Neuronal stem cell (in vitro differentiated cells): ENCODE measurements at regions not wholly inside any gene's neighbourhood (a gene's known extent, or its start where the extent isn't known, plus 50 kb on each side); places are given as distances from the start of the nearest gene placed in this dataset.

ENCODE experiments used
- DNase-seq: peaks from one replicate; pipeline ENCODE4 v3.0.0-alpha.2; 2013; ENCODE audit warnings: low spot score
- H2AFZ ChIP-seq: one replicate; pipeline ENCODE4 v1.6.1; 2013; ENCODE audit warnings: mild to moderate bottlenecking, low read length, inconsistent platforms
- H2AK5ac ChIP-seq: 2 replicates; pipeline ENCODE4 v1.6.1; 2013; ENCODE audit warnings: low read depth, mild to moderate bottlenecking, inconsistent platforms, low read length, moderate library complexity, mixed read lengths
- H2BK120ac ChIP-seq: 2 replicates; pipeline ENCODE4 v1.6.1; 2013; ENCODE audit warnings: low read depth, mild to moderate bottlenecking, inconsistent platforms, low read length, moderate library complexity, mixed read lengths
- H2BK12ac ChIP-seq: one replicate; pipeline ENCODE4 v1.6.1; 2013; ENCODE audit warnings: low read length, inconsistent platforms
- H2BK15ac ChIP-seq: 2 replicates; pipeline ENCODE4 v1.6.1; 2013; ENCODE audit warnings: mild to moderate bottlenecking, low read length, inconsistent platforms, mixed read lengths
- H2BK5ac ChIP-seq: one replicate; pipeline ENCODE4 v1.6.1; 2013; ENCODE audit warnings: inconsistent platforms, mild to moderate bottlenecking, low read length, moderate library complexity
- H3K14ac ChIP-seq: one replicate; pipeline ENCODE4 v1.6.1; 2013; ENCODE audit warnings: low read length, inconsistent platforms
- H3K18ac ChIP-seq: 2 replicates; pipeline ENCODE4 v1.6.1; 2013; ENCODE audit warnings: low read length, inconsistent platforms
- H3K23ac ChIP-seq: 2 replicates; pipeline ENCODE4 v1.6.1; 2013; ENCODE audit warnings: low read depth, mild to moderate bottlenecking, mixed read lengths, low read length, inconsistent platforms; ENCODE audit not compliant: poor library complexity
- H3K27ac ChIP-seq: replicated peaks from 3 replicates; pipeline ENCODE4 v1.5.1; 2013; ENCODE audit warnings: low read length, inconsistent platforms
- H3K27me3 ChIP-seq, 3 experiments: 2 replicates each; pipeline ENCODE4 v1.6.1; 2013; ENCODE audit warnings: low read length in 3 of 3, mild to moderate bottlenecking in 2 of 3, inconsistent platforms in 1 of 3, low read depth in 1 of 3, mixed read lengths in 1 of 3, moderate library complexity in 1 of 3; ENCODE audit not compliant: control insufficient read depth in 3 of 3, insufficient read depth in 3 of 3
- H3K36me3 ChIP-seq, 2 donors: replicated peaks in 1 of 2; 2 replicates each; pipeline ENCODE4 v1.6.1; 2013; ENCODE audit warnings: low read length in 2 of 2; ENCODE audit not compliant: control insufficient read depth in 2 of 2, insufficient read depth in 2 of 2
- H3K4ac ChIP-seq: 2 replicates; pipeline ENCODE4 v1.6.1; 2013; ENCODE audit warnings: inconsistent platforms, mild to moderate bottlenecking, low read length, moderate library complexity
- H3K4me1 ChIP-seq, 2 donors: 1 replicate in 1 of 2; 2 replicates in 1 of 2; pipeline ENCODE4 v1.6.1; 2013; ENCODE audit warnings: low read length in 2 of 2, low read depth in 1 of 2; ENCODE audit not compliant: control insufficient read depth in 2 of 2, insufficient read depth in 1 of 2
- H3K4me2 ChIP-seq: one replicate; pipeline ENCODE4 v1.6.1; 2013; ENCODE audit warnings: mild to moderate bottlenecking, low read length, inconsistent platforms; ENCODE audit not compliant: insufficient read depth, poor library complexity, severe bottlenecking
- H3K4me3 ChIP-seq, 2 donors: 2 replicates each; pipeline ENCODE4 v1.5.1; 2013; ENCODE audit warnings: low read length in 2 of 2, mild to moderate bottlenecking in 2 of 2, inconsistent platforms in 1 of 2, moderate library complexity in 1 of 2
- H3K79me1 ChIP-seq: one replicate; pipeline ENCODE4 v1.6.1; 2013; ENCODE audit warnings: low read depth, mild to moderate bottlenecking, inconsistent platforms, low read length, moderate library complexity
- H3K9ac ChIP-seq: one replicate; pipeline ENCODE4 v1.6.1; 2013; ENCODE audit warnings: mild to moderate bottlenecking, low read depth, low read length, inconsistent platforms; ENCODE audit not compliant: poor library complexity
- H3K9me3 ChIP-seq, 2 donors: replicated peaks in 1 of 2; 2 replicates each; pipeline versions ENCODE3 to v1.6.1; 2013; ENCODE audit warnings: low read length in 2 of 2, mild to moderate bottlenecking in 2 of 2, inconsistent platforms in 1 of 2, low read depth in 1 of 2, mixed read lengths in 1 of 2, moderate library complexity in 1 of 2; ENCODE audit not compliant: control insufficient read depth in 2 of 2, insufficient read depth in 1 of 2
- H4K8ac ChIP-seq: one replicate; pipeline ENCODE4 v1.6.1; 2013; ENCODE audit warnings: low read depth, mild to moderate bottlenecking, inconsistent platforms, low read length, moderate library complexity
- H4K91ac ChIP-seq: one replicate; pipeline ENCODE4 v1.6.1; 2013; ENCODE audit warnings: low read length, low read depth, mild to moderate bottlenecking, inconsistent platforms; ENCODE audit not compliant: poor library complexity
- WGBS, 2 donors: extraction: QIAGEN DNeasy Blood & Tissue Kit; methylation state at CpG; one replicate each; pipeline ENCODE4 v1.1.7; 2013; ENCODE audit warnings: missing lambda C conversion rate in 2 of 2, mixed read lengths in 1 of 2; ENCODE audit not compliant: insufficient read length in 2 of 2, insufficient replicate concordance in 1 of 2; ENCODE audit errors: extremely low coverage in 2 of 2; 5-methylcytosine and 5-hydroxymethylcytosine counted together

GRCh38 chr12:48265777-48266176, 62.7 kb upstream of the OR10AD1 start:
- no peak for DNase-seq
- H3K9ac ChIP-seq: no peak overlapping the region

GRCh38 chr12:48263617-48264016, 60.5 kb upstream of the OR10AD1 start:
- no peak overlapping the region for H3K4me3 ChIP-seq
- no peak overlapping the region for H3K9ac ChIP-seq
- H3K18ac ChIP-seq: no peak overlapping the region
- H3K23ac ChIP-seq: no peak overlapping the region
- H3K4me2 ChIP-seq: no peak overlapping the region
- peaks cover 0 to 4% (median 0%) of the 10 kb centered on the region in 3 experiments for H3K27me3 ChIP-seq
- no peak overlapping the region for H4K91ac ChIP-seq
- H3K4ac ChIP-seq: no peak overlapping the region
- peak overlapping the region; percentile 80 for H2AFZ ChIP-seq
- H4K8ac ChIP-seq: no peak overlapping the region
- no peaks in the 10 kb centered on the region for H3K36me3 ChIP-seq
- no peak for DNase-seq
- no peak overlapping the region for H2BK5ac ChIP-seq
- no peak overlapping the region for H2BK15ac ChIP-seq
- no peaks in the 10 kb centered on the region for H3K9me3 ChIP-seq
- H3K79me1 ChIP-seq: no peaks in the 10 kb centered on the region
- H2AK5ac ChIP-seq: no peak overlapping the region
- no peak overlapping the region for H2BK12ac ChIP-seq
- H2BK120ac ChIP-seq: no peak overlapping the region
- no peak overlapping the region for H3K14ac ChIP-seq
- H3K4me1 ChIP-seq: no peaks in the 10 kb centered on the region
- H3K27ac ChIP-seq: no peak overlapping the region
- WGBS, 2 donors: no CpG with 5 or more reads among the region's 1 CpG

More at GRCh38 chr12:48265777-48266176, 62.7 kb upstream of the OR10AD1 start:
- no peak overlapping the region for H4K91ac ChIP-seq
- no peaks in the 10 kb centered on the region for H3K4me1 ChIP-seq
- H3K27ac ChIP-seq: no peak overlapping the region
- H2BK5ac ChIP-seq: no peak overlapping the region
- H2BK120ac ChIP-seq: no peak overlapping the region
- H3K23ac ChIP-seq: no peak overlapping the region
- no peak overlapping the region for H3K4me3 ChIP-seq
- H3K18ac ChIP-seq: no peak overlapping the region
- no peak overlapping the region for H3K14ac ChIP-seq
- no peak overlapping the region for H2BK12ac ChIP-seq
- H3K36me3 ChIP-seq: no peaks in the 10 kb centered on the region
- H3K4me2 ChIP-seq: no peak overlapping the region
- no peak overlapping the region for H3K4ac ChIP-seq
- H2AK5ac ChIP-seq: no peak overlapping the region
- no peak overlapping the region for H2BK15ac ChIP-seq
- no peaks in the 10 kb centered on the region for H3K9me3 ChIP-seq
- H2AFZ ChIP-seq: no peak overlapping the region
- no peaks in the 10 kb centered on the region for H3K79me1 ChIP-seq
- H3K27me3 ChIP-seq: peaks cover 0 to 4% (median 0%) of the 10 kb centered on the region in 3 experiments
- H4K8ac ChIP-seq: no peak overlapping the region

- H4K91ac ChIP-seq: no peak overlapping the region
- no peak overlapping the region for H2BK12ac ChIP-seq
- H4K8ac ChIP-seq: no peak overlapping the region
- no peak overlapping the region for H3K14ac ChIP-seq
- no peaks in the 10 kb centered on the region for H3K4me1 ChIP-seq
- no peak overlapping the region for H3K9ac ChIP-seq
- H3K36me3 ChIP-seq: no peaks in the 10 kb centered on the region
- H2BK15ac ChIP-seq: no peak overlapping the region
- H3K27me3 ChIP-seq: no peaks in the 10 kb centered on the region
- H2AK5ac ChIP-seq: no peak overlapping the region
- H3K4ac ChIP-seq: no peak overlapping the region
- no peaks in the 10 kb centered on the region for H3K79me1 ChIP-seq
- H3K9me3 ChIP-seq: no peaks in the 10 kb centered on the region
- H2BK120ac ChIP-seq: no peak overlapping the region
- H3K23ac ChIP-seq: no peak overlapping the region
- H3K4me2 ChIP-seq: no peak overlapping the region
- no peak overlapping the region for H2BK5ac ChIP-seq
- WGBS, 2 donors: no CpG with 5 or more reads among the region's 2 CpGs
- no peak overlapping the region for H3K4me3 ChIP-seq
- H2AFZ ChIP-seq: no peak overlapping the region
- H3K27ac ChIP-seq: no peak overlapping the region
- H3K18ac ChIP-seq: no peak overlapping the region
- DNase-seq: no peak
Measured at GRCh38 chr12:48261773-48262172, 58.7 kb upstream of the OR10AD1 start.
